GM23338 (cell line): ENCODE measurements at regions not wholly inside any gene's neighbourhood (a gene's known extent, or its start where the extent isn't known, plus 50 kb on each side); places are given as distances from the start of the nearest gene placed in this dataset.

ENCODE experiments used
- CREB1 ChIP-seq: fragments of 250-450 bp; sonication (Bioruptor Pico); IDR thresholded peaks from 2 replicates; pipeline ENCODE4 v1.5.0; 2020; ENCODE audit warnings: low read depth, mild to moderate bottlenecking, moderate library complexity
- CTCF ChIP-seq, 2 experiments: fragments of 200-600 bp in 1 of 2; sonication (generic) in 1 of 2; conservative IDR thresholded peaks; 2 replicates each; pipeline versions ENCODE4 v1.5.1 to v1.6.1; 2016 to 2017; ENCODE audit warnings: antibody characterized with exemption in 2 of 2, low read depth in 2 of 2, mild to moderate bottlenecking in 2 of 2, moderate library complexity in 1 of 2
- ETS1 ChIP-seq: IDR thresholded peaks from 2 replicates; pipeline ENCODE4 v1.6.1; 2016; ENCODE audit warnings: antibody characterized with exemption
- EZH2 ChIP-seq: fragments of 200-600 bp; sonication (generic); IDR thresholded peaks from one replicate; pipeline ENCODE4 v1.8.0; 2017; ENCODE audit warnings: antibody characterized with exemption, mild to moderate bottlenecking, low read depth; ENCODE audit not compliant: unreplicated experiment
- EZH2phosphoT487 ChIP-seq: fragments of 200-600 bp; sonication (generic); IDR thresholded peaks from one replicate; pipeline ENCODE4 v1.8.1; 2018; ENCODE audit warnings: antibody characterized with exemption; ENCODE audit not compliant: unreplicated experiment
- JUNB ChIP-seq: IDR thresholded peaks from one replicate; pipeline ENCODE4 v1.6.1; 2016; ENCODE audit warnings: antibody characterized with exemption; ENCODE audit not compliant: unreplicated experiment
- NANOG ChIP-seq: IDR thresholded peaks from 2 replicates; pipeline ENCODE4 v1.6.1; 2016; ENCODE audit warnings: antibody characterized with exemption, borderline replicate concordance
- POLR2AphosphoS5 ChIP-seq: IDR thresholded peaks from 2 replicates; pipeline ENCODE4 v1.6.1; 2016; ENCODE audit warnings: antibody characterized with exemption, low read depth
- REST ChIP-seq: IDR thresholded peaks from one replicate; pipeline ENCODE4 v1.6.1; 2018; ENCODE audit warnings: antibody characterized with exemption; ENCODE audit not compliant: unreplicated experiment
- STAT1 ChIP-seq: IDR thresholded peaks from one replicate; pipeline ENCODE4 v1.6.1; 2016; ENCODE audit warnings: antibody characterized with exemption; ENCODE audit not compliant: unreplicated experiment
- ZNF331 ChIP-seq: fragments of 250-450 bp; sonication (Bioruptor Pico); IDR thresholded peaks from 2 replicates; pipeline ENCODE4 v1.5.0; 2020; ENCODE audit warnings: low read depth, mild to moderate bottlenecking, moderate library complexity

- no peak for TF ChIP-seq CTCF (conservative IDR thresholded peaks at IDR 0.05; ENCODE audit: low read depth in 2 of 2)
- no peak for TF ChIP-seq EZH2phosphoT487
- TF ChIP-seq POLR2AphosphoS5, result no peak
- TF ChIP-seq ZNF331 (CRISPR knock-in tag), result no peak
- TF ChIP-seq REST, result no peak
- TF ChIP-seq EZH2, result no peak
- TF ChIP-seq CREB1, result no peak
- no peak for TF ChIP-seq STAT1
- TF ChIP-seq ETS1, result no peak
- no peak for TF ChIP-seq JUNB
- TF ChIP-seq NANOG, result no peak
Measured at GRCh38 chr20:51206032-51206662, 183.2 kb upstream of the KCNG1 start.
